HAP-1 (cell line): ENCODE measurements at regions not wholly inside any gene's neighbourhood (a gene's known extent, or its start where the extent isn't known, plus 50 kb on each side); places are given as distances from the start of the nearest gene placed in this dataset.

Experiments used
- DNase-seq, 2 experiments: peaks; one replicate each; pipeline ENCODE4 v3.0.0-alpha.2; 2016 to 2020; ENCODE audit warnings: low spot score in 2 of 2
- H3K27me3 ChIP-seq: fragments of 250-450 bp; sonication (Bioruptor Pico); 2 replicates; pipeline ENCODE4 v1.5.1; 2020; ENCODE audit warnings: low read depth, mild to moderate bottlenecking, moderate library complexity
- H3K36me3 ChIP-seq: fragments of 250-450 bp; sonication (Bioruptor Pico); replicated peaks from 2 replicates; pipeline ENCODE4 v1.5.1; 2020; ENCODE audit warnings: mild to moderate bottlenecking
- H3K4me1 ChIP-seq: fragments of 250-450 bp; sonication (Bioruptor Pico); 2 replicates; pipeline ENCODE4 v1.5.1; 2020; ENCODE audit warnings: mild to moderate bottlenecking
- H3K4me3 ChIP-seq: fragments of 250-450 bp; sonication (Bioruptor Pico); 2 replicates; pipeline ENCODE4 v1.5.1; 2020; ENCODE audit warnings: mild to moderate bottlenecking, moderate library complexity
- H3K9me3 ChIP-seq: fragments of 250-450 bp; sonication (Bioruptor Pico); 2 replicates; pipeline ENCODE4 v1.5.1; 2020; ENCODE audit warnings: mild to moderate bottlenecking, moderate library complexity
- in situ Hi-C: fragments of 300-500 bp; cut with MboI; formaldehyde crosslinking; loops from 3 replicates; pipeline ENCODE4 v1.14.3; 2020; ENCODE audit warnings: low sequenced_read_pairs, inconsistent platforms, mixed read lengths

DNA sequence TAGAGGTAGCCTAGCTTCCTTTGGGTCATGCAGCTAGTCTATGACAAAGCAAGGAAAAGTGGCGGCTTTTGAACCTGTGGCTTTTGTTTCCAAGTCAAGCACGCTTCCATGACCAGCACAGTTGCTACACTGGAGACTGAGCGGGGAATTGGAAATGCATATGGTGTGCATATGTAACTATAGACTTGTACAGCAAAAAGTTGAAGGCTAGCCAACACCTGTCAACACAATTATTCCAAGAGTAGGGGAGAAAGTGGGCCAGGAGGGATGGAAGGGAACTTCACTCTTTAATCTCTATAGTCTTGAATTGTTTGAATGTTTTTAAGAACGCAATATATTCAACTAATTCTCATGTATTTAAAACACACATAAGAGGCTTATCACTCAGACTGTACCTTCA is 218.5 kb upstream of the CADM1 start:
- no peak for DNase-seq

DNA sequence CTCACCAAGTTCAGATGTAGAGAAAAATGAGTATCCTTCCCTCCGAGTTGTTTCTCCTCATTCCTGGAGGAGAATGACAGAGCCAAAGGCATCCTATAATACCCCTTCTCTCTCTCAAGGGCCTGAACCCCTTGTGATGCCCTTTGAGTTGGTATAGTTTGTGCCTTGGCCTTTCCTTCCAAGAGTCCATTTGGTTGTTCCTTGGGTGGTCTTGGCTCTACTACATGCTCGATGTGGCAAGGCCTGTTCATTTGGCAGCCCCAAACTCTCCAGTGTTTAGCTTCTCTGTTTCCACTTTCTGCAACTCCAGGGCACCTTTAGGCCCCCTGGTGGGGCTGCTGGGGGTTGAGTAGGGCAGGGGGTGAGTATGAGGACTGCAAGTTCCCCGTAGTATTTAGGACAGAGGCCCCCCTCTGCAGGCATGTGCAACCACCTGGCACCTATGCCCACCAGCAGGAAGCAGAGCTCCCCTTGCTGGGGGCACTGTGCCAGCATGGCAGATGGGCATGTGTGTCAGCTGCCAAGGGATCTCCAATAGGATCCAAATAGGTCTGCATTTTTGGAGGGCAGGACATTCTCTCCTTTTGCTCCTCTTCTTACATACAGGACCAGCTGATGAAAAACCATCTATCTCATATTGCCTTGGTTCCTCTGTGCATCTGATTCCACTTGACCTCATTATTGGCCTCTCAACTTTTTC is 217.2 kb upstream of the CADM1 start:
- no peak for DNase-seq
- Histone ChIP-seq H3K36me3 (no peaks in the 10 kb centered on the region), H3K4me1 (no peaks in the 10 kb centered on the region), H3K27me3 (no peaks in the 10 kb centered on the region; the same call in 1 of the 2 replicates), H3K9me3 (no peaks in the 10 kb centered on the region), H3K4me3 (no peak overlapping the region)
- in situ Hi-C loops: no loop called here

More for the DNA sequence above, 218.5 kb upstream of the CADM1 start:
- Histone ChIP-seq H3K4me3 (no peak overlapping the region), H3K4me1 (no peaks in the 10 kb centered on the region), H3K36me3 (no peaks in the 10 kb centered on the region), H3K9me3 (no peaks in the 10 kb centered on the region), H3K27me3 (no peaks in the 10 kb centered on the region; the same call in 1 of the 2 replicates)
- in situ Hi-C loops: no loop called here

DNA sequence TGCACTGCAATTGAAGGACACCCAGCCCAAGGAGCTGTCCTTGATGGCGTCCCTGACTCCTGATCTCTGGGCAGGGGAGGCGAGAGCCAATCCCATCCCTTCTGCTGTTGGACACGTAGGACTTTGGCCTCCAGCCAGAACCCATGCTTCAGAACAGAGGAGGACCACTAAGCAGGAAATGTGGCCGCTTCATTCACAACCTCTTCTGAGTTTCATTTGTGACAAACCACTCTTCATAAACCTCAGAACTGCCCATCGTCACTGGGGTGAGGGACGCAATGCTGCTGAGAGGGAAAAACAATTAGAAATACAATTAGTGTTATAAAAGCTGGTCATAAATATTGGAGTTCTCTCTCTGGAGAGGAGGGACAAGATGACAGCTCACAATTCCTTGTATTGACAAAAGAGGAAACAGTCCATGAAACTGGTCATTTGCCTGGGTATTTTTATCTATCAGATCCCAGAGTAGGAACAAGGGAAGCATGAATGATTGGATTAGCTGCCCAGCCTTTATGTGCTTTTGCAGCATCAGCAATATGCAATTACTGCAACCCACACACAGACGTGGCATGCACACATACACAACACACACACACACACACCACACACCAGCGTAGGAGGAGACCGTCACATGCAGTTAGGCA is 216.5 kb upstream of the CADM1 start:
- in situ Hi-C loops: no loop called here
- no peaks in the 10 kb centered on the region for H3K4me1 ChIP-seq
- DNase-seq: no peak
- H3K27me3 ChIP-seq: no peaks in the 10 kb centered on the region; the same call in 1 of the 2 replicates
- no peaks in the 10 kb centered on the region for H3K36me3 ChIP-seq
- no peaks in the 10 kb centered on the region for H3K9me3 ChIP-seq
- no peak overlapping the region for H3K4me3 ChIP-seq

DNA sequence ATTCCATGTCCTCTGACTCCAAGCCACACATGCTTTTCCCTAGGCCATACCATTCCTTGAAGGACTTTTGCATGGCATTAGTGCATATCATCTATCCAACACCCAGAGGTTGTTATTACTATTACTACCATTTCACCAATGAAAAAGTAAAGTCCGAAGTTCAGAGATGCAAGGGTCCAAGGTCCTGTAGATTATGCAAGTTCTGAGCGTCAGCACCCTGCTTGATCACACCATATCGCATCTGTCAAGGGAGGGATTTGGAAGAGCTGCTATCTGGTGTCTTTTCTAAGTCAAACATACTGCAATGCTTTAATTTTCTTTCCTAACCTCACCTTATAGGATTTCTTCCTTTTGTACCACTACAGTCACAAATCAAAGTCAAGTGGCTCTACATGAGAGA is 214.7 kb upstream of the CADM1 start:
- no peak overlapping the region for H3K4me3 ChIP-seq
- no peaks in the 10 kb centered on the region for H3K36me3 ChIP-seq
- no peaks in the 10 kb centered on the region for H3K9me3 ChIP-seq
- no peaks in the 10 kb centered on the region; the same call in 1 of the 2 replicates for H3K27me3 ChIP-seq
- in situ Hi-C loops: no loop called here
- DNase-seq: no peak
- no peaks in the 10 kb centered on the region for H3K4me1 ChIP-seq

DNA sequence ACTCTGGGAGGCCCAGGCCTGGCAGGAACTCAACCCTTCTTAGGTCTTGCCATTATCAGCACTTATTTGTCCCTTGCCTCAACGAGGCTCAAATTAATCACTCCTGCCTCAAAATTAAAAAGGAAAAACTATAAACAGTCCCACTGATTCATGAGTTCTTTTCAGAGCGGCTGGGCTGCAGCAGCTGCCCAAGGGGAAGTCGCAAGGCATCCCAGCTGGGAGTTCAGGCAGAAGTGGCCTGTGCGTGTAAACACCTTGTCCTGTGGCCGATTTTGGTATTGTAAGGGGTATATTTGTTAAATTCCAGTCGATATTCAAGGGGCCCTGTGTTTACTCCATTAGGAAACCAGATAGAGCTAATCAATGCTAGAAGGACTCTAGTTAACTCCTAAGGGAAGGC is 213.9 kb upstream of the CADM1 start:
- DNase-seq: no peak
- no peaks in the 10 kb centered on the region for H3K36me3 ChIP-seq
- H3K27me3 ChIP-seq: no peaks in the 10 kb centered on the region; the same call in 1 of the 2 replicates
- no peak overlapping the region for H3K4me3 ChIP-seq
- no peaks in the 10 kb centered on the region for H3K4me1 ChIP-seq
- in situ Hi-C loops: no loop called here
- H3K9me3 ChIP-seq: no peaks in the 10 kb centered on the region

DNA sequence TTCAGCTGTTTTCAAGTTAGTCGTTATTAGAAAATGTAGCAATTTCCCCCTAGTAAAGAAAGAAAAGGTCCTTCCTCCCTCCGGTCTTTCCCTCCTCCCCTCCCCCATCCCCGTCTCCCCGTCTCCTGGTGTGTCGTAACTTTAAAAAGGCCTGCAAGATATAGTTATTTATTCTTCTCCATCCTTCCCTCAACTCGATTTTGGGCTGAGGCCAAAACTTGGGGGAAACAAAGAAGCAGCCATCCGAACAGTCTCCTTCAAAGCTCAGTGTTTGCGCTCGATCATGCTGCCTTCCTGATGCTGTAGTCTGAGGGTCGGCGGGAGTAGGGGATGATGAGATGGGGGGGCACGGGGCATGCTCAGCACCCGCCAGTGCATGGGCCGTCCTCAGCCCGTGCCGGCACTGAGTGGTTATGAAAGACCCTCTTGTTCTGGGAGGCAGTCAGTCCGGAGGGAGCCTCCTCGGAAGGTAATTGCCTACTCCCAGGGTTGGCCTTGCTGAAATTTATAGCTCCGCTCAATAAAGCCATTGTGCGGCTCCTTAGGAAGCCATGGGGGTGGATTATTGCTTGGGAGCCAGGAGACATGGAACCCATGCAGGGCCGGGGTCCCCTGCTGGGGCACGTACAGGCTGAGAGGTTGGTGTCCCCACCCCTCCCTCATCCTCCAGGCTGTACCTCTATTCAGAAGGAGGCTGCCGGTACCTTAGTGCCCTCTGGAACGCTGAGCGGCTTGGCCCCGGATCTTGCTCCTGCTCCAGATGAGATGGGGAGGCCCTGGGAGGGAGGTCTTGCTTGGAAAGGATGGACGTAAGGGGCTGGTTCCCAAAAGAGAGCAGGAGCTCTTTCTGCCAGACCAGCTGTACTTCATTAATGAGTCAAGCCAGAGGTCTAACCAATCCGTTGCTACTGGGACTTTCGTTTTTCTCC is 212.7 kb upstream of the CADM1 start:
- no peaks in the 10 kb centered on the region for H3K36me3 ChIP-seq
- no peaks in the 10 kb centered on the region for H3K4me1 ChIP-seq
- H3K9me3 ChIP-seq: no peaks in the 10 kb centered on the region
- no peaks in the 10 kb centered on the region for H3K27me3 ChIP-seq
- in situ Hi-C loops: no loop called here
- H3K4me3 ChIP-seq: no peak overlapping the region
- no peak for DNase-seq

DNA sequence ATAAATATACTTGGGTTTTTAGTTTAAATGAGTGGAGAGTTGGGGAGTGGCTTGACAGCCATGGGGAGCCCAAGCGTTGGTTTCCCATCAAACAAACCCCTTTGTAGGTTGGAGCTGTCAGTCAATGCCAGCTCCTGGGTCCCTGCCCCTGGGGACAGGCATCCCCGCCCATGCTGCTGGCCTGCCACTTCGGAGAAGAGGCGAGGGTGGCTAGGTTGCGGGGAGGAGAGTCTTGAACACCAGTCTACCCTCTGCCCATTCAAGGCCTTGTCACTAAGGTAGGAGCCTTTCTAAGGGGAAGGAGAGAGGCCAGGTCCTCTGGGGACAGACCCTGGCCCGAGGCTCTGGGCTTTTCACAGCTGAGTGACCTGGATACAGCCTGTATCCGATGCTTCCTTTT is 211.9 kb upstream of the CADM1 start:
- Histone ChIP-seq H3K4me1 (no peaks in the 10 kb centered on the region), H3K36me3 (no peaks in the 10 kb centered on the region), H3K27me3 (no peaks in the 10 kb centered on the region), H3K9me3 (no peaks in the 10 kb centered on the region), H3K4me3 (no peak overlapping the region)
- DNase-seq: no peak
- in situ Hi-C loops: no loop called here

DNA sequence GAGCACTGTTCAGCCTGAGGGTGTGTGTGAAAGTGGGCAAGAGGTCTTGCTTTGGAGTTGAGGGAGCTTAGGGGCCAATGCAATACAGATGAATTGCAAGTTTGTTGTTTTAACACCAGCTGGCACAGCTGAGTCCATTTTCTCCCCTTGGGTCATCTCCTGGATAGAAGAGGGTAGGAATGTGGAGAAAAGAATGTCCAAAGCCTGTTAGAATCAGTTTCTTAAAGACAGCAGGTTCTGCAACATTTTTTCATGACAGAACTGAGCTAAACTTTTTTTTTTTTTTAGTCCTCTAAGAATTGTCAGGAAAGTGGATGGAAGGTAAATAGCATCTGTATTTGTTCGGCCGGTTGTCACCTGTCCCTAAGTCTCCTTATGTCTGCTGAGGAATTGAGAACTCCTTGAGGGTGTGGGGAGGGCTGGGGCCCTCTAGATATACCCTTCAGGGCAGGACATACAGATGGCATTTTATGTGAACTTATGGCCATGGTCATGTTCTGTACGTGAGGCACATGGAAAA is 211.1 kb upstream of the CADM1 start:
- H3K9me3 ChIP-seq: no peaks in the 10 kb centered on the region
- no peaks in the 10 kb centered on the region for H3K4me1 ChIP-seq
- no peaks in the 10 kb centered on the region for H3K36me3 ChIP-seq
- H3K4me3 ChIP-seq: no peak overlapping the region
- in situ Hi-C loops: no loop called here
- no peak for DNase-seq
- no peaks in the 10 kb centered on the region for H3K27me3 ChIP-seq

DNA sequence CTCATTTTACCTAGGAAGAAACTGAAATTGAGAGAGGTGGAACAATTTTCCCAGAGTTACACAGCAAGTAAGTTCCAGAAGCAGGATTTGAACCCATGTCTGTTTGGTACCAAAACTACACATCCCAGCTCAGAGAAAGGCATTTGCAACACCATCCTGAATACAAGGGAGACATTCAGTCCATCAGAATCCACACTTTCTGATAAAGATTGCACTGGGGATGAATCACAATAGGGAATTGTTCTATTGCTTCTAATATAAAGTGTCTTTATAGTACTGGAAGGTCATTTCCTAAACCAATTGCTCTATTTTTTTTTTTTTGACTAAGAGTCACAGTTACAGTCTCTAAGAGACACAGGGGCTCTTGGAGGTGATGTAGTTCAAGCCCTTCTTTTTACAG is 208.1 kb upstream of the CADM1 start:
- Histone ChIP-seq H3K9me3 (no peaks in the 10 kb centered on the region), H3K4me3 (no peak overlapping the region), H3K4me1 (no peaks in the 10 kb centered on the region), H3K36me3 (no peaks in the 10 kb centered on the region), H3K27me3 (no peaks in the 10 kb centered on the region)
- in situ Hi-C loops: no loop called here
- no peak for DNase-seq

DNA sequence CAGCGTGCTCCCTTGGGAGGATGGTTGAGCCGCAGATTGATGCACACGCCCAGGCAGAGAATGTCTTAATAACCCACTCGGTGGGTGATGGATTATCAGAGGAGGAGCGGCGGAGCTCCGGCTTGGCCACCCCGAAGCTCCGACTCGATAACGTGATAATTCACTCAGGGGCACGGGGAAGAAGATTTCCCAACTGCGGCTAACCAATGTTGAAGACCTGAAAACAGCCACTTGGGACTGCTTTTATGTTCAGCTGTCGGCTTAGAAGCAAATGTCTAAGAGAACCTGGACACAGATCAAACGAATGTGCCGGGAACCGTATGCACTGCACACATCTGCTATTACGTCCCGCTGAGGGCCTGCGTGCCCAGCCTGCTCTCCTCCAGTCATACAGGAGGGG is 206.8 kb upstream of the CADM1 start:
- in situ Hi-C loops: no loop called here
- Histone ChIP-seq H3K9me3 (no peaks in the 10 kb centered on the region), H3K36me3 (no peaks in the 10 kb centered on the region), H3K27me3 (no peaks in the 10 kb centered on the region), H3K4me3 (no peak overlapping the region), H3K4me1 (no peaks in the 10 kb centered on the region)
- no peak for DNase-seq

DNA sequence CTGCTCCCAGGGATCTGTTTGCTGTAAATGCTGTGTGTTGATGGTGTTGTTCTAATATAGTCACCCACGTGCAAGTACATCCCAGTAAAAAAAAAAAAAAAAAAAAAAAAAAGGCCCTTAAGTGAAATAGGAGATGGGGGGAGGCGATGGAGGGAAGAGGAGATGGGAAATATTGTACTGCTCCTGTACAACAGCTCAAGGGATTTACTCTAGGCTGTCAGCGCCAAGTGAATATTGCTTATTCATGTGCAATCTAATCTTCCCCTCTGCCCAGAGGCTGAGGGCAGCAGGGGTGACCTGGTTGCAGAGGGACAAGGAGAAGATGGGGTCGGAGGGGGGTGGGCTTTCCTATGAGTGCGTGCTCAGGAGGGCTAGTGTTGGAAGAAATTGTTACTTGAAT is 206.2 kb upstream of the CADM1 start:
- in situ Hi-C loops: no loop called here
- Histone ChIP-seq H3K4me1 (no peaks in the 10 kb centered on the region), H3K36me3 (no peaks in the 10 kb centered on the region), H3K9me3 (no peaks in the 10 kb centered on the region), H3K27me3 (no peaks in the 10 kb centered on the region), H3K4me3 (no peak overlapping the region)
- DNase-seq: no peak

DNA sequence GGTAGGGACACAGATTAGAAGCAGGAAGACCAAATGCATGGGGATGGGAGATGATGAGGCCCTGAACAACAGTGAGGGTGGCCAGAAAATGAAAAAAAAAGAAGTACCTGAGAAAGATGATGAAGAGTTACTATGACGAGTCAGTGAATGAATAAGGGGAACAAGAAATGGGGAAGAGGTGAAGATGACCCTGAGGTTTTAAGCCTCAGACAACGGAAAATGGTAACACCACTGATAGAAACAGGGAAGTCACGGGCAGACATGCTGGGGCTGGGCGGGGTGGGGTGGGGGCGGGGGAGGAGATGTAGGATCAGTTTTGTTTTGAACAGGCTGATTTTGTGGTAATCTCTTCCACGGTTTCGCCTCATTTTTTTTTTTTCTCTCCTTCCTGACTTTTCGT is 205.1 kb upstream of the CADM1 start:
- Histone ChIP-seq H3K9me3 (no peaks in the 10 kb centered on the region), H3K4me3 (no peak overlapping the region), H3K36me3 (no peaks in the 10 kb centered on the region), H3K27me3 (no peaks in the 10 kb centered on the region), H3K4me1 (no peaks in the 10 kb centered on the region)
- no peak for DNase-seq
- in situ Hi-C loops: no loop called here

DNA sequence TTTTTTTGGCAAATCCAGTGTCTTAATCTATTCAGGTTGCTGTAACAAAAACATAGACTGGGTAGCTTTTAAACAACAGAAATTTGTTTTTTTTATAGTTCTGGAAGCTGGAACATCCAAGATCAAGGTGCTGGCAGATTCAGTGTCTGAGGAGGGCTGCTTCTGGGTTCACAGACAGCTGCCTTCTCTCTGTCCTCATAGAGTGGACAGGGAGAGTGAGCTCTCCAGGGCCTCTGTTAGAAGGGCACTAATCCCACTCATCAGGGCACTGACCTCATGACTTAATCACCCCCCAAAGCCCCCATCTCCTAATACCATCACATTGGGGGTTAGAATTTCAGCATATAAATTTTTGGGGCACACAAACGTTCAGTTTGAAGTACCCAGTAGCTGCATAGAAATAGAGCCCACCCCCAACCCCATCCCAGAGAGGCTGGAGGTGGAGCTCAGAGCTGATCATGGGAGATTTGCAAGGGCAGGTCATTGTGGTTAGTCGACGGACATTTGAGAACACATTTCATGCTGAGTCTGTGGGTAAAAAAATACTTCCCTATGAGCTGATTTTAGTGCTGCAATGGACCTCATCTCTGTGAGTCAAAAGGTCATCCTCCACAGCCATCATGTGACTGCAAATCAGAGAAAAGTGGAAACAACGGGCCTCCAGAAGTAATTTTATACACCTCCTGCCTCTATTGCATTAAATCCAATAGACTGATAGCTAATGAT is 203.1 kb upstream of the CADM1 start:
- in situ Hi-C loops: no loop called here
- no peak for DNase-seq
- H3K4me3 ChIP-seq: no peak overlapping the region
- H3K27me3 ChIP-seq: no peaks in the 10 kb centered on the region
- H3K36me3 ChIP-seq: no peaks in the 10 kb centered on the region
- no peaks in the 10 kb centered on the region for H3K4me1 ChIP-seq
- no peaks in the 10 kb centered on the region for H3K9me3 ChIP-seq
